ENCODE measurements at regions not wholly inside any gene's neighbourhood (a gene's known extent, or its start where the extent isn't known, plus 50 kb on each side); places are given as distances from the start of the nearest gene placed in this dataset.
"Not testable (repeated sequence)": the region's sequence is repeated elsewhere in the genome, so short reads cannot be mapped to it uniquely, and the experiment has no call there.

GRCh38 chr7:69182596-69183467 is 415.4 kb upstream of the AUTS2 start:
- DNase-seq (ENCODE audit: low read depth in 2 of 2): no peak

DNA sequence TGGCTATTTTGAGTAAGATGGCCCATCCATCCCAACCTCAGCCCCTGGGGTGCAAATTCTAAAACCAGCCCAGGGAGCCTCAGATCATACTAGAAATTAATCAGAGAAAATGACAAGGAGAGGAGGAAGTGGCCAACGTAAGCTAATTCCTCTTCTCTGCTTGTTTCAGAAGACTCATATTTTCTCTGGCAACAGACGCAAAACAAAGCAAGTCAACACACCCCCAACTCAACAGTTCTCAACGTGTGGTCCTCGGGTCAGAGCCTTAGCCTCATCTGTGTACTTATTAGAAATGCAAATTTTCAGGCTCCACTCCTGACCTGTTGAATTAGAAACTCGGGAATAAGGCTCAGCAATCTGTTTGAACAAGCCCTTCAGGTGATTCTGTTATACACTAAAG is 413.9 kb upstream of the AUTS2 start:
- DNase-seq (ENCODE audit: low read depth in 2 of 2): no peak

DNA sequence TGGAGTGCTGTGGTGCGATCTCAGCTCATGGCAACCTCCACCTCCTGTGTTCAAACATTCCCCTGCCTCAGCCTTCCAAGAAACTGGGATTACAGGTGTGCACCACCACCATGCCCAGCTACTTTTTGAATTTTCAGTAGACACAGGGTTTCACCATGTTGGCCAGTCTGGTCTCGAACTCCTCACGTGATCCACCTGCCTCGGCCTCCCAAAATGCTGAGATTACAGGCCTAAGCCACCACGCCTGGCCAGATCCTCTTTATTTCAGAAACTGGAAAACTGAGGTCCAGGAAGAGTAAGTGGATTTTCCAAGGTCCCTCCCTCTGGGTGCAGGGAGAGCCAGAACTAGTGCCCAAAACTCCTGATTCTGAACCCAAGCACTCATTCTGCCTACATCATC is 413.1 kb upstream of the AUTS2 start:
- no peak for DNase-seq (ENCODE audit: low read depth in 2 of 2)

DNA sequence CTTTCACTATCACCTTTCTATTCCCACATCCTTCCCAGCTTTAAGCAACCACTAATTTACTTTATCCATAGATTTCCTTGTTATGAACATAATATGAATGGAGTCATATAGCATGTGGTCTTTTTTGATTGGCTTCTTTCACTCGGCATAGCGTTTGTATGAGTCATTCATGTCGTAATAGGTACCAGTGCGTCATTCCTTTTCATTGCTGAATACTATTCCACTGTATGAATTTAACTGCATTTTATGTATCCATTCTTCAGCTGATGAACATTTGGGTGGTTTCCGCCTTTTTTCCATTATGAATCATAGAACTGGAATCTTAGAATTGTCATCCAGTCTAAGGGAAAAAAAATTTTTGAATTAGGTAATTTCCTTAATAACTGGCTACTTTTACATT is 411.3 kb upstream of the AUTS2 start:
- no peak for DNase-seq (ENCODE audit: low read depth in 2 of 2)

- no peak for DNase-seq (ENCODE audit: low read depth in 2 of 2)
Measured at GRCh38 chr7:69187824-69188333, 410.4 kb upstream of the AUTS2 start.

DNA sequence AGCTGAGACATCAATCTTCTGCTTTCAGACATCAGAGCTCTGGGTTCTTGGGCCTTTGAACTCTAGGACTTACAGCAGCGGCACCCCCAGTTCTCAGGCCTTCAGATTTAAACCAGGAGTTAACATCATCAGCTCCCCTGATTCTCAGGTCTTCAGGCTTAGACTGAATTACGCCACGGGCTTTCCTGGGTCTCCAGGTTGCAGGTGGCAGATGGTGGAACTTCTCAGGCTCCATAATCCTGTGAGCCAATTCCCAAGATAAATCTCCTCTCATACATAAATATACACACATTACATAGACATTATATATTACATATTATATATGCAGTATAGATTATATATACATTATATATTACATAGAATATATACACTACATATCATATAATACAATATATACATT is 408.9 kb upstream of the AUTS2 start:
- no peak for DNase-seq (ENCODE audit: low read depth in 2 of 2)

DNA sequence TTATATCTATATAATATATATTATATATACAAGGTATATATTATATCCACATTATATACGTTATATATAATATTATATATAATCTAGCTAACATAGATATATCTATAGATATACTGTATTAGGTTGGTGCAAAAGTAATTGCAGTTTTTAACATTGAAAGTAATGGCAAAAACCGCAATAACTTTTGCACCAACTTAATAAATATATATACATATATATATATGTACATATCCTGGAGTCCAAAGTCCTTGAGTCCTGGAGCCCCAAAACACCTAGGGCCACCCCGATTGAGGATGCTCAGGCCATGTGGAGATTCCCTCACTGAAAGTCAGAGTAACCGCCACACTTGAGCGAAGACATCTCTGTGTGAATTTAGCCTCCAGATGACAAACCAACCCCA is 408.2 kb upstream of the AUTS2 start:
- no peak for DNase-seq (ENCODE audit: low read depth in 2 of 2)

GRCh38 chr7:69190763-69191162 is 407.5 kb upstream of the AUTS2 start:
- DNase-seq (ENCODE audit: low read depth in 2 of 2): no peak

GRCh38 chr7:69192134-69192533 is 406.1 kb upstream of the AUTS2 start:
- no peak for DNase-seq (ENCODE audit: low read depth in 2 of 2)

DNA sequence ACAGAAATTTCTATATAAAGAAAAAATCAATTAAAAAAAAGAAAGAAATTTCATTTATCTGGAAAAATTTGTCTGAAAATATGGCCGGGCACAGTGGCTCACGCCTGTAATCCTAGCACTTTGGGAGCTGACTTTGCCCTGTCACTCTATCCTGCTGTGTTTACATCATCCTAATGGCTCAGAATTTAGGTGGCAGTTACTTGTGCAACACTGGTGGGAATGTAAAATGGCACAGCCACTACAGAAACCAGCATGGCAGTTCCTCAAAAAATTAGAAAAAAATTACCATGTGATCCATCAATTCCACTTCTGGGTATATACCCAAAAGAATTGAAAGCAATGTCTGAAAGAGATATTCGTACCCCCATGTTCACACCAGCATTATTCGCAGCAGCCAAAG is 405.2 kb upstream of the AUTS2 start:
- no peak for DNase-seq (ENCODE audit: low read depth in 2 of 2)

- DNase-seq (ENCODE audit: low read depth in 2 of 2): no peak
Measured at GRCh38 chr7:69196593-69196992, 401.7 kb upstream of the AUTS2 start.

- no peak for DNase-seq (ENCODE audit: low read depth in 2 of 2)
Measured at GRCh38 chr7:69198250-69198649, 400.0 kb upstream of the AUTS2 start.

- DNase-seq (ENCODE audit: low read depth in 2 of 2): no peak
Measured at GRCh38 chr7:69199041-69199440, 399.2 kb upstream of the AUTS2 start.

- DNase-seq (ENCODE audit: low read depth in 2 of 2): no peak
Measured at GRCh38 chr7:69199661-69200060, 398.6 kb upstream of the AUTS2 start.

GRCh38 chr7:69203871-69204270 is 394.4 kb upstream of the AUTS2 start:
- no peak for DNase-seq (ENCODE audit: low read depth in 2 of 2)

- DNase-seq (ENCODE audit: low read depth in 2 of 2): no peak
Measured at GRCh38 chr7:69204943-69205342, 393.3 kb upstream of the AUTS2 start.

DNA sequence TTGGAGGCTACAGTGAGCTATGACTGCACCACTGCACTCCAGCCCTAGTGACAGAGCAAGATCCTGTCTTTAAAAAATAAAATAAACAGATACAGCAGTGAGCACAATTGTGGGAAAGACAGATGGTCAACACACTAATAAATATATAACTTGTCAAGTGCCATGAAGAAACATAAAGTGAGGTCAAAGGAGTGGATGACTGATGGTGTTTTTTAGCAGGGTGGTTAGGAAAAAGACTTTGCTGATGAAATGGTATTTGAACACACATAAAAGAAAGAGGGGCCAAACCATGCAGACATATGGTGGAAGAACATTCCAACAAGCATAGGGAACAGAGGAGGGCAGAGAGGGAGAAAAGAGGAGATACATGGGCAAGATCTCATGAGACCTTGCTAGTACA is 392.7 kb upstream of the AUTS2 start:
- no peak for DNase-seq (ENCODE audit: low read depth in 2 of 2)

GRCh38 chr7:69208276-69208675 is 390.0 kb upstream of the AUTS2 start:
- DNase-seq (ENCODE audit: low read depth in 2 of 2): no peak

DNA sequence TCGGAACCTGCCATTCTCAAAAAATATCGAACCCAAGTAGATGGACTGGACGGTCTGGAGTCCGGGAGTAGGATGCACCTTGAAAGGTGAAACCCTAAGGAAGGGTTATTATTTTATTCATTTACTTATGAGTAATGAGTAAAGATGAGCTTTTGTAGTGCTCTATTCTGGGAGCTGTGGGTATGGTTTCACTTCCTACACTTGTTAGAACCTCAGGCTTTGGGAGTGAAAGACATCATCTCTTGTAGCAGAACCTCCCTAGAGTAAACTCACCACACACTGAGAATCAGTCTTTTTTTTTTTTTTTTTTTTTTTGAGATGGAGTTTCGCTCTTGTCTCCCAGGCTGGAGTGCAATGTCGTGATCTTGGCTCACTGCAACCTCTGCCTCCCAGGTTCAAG is 389.4 kb upstream of the AUTS2 start:
- no peak for DNase-seq (ENCODE audit: low read depth in 2 of 2)

- DNase-seq (ENCODE audit: low read depth in 2 of 2): no peak
Measured at GRCh38 chr7:69211336-69211735, 386.9 kb upstream of the AUTS2 start.

DNA sequence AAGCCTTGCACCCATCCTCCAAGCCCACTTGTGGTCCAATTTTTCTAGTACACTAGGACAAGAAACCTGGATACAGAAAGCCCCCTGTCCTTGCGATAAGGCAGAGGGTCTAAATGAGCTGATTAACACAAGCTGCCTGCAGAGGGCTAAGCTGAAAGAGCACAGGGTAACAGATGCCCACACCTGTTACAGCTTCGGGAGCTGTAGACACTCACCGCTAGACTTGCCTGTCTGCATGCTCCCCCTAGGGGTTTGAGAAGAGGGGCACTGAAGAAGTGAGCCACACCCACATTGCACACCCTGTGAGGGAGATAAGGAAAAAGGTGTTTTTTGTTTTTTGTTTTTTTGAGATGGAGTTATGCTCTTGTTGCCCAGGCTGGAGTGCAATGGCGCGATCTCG is 386.5 kb upstream of the AUTS2 start:
- no peak for DNase-seq (ENCODE audit: low read depth in 2 of 2)

DNA sequence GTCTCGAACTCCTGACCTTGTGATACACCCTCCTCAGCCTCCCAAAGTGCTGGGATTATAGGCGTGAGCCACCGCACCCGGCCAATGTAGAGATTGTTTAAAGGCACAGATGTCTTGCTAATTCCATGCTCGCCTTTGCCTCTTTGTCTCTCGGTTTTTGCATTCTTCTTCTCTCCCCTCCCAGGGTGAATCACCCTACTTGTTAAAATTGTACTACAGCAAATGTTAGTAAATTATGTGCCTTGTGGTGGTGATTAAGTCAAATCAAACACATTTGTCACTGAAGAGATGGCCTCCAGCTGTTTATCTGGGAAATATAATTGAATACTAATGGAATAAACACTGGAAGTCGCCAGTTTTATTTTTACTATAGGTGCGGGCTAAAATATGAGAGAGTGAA is 384.4 kb upstream of the AUTS2 start:
- no peak for DNase-seq (ENCODE audit: low read depth in 2 of 2)

DNA sequence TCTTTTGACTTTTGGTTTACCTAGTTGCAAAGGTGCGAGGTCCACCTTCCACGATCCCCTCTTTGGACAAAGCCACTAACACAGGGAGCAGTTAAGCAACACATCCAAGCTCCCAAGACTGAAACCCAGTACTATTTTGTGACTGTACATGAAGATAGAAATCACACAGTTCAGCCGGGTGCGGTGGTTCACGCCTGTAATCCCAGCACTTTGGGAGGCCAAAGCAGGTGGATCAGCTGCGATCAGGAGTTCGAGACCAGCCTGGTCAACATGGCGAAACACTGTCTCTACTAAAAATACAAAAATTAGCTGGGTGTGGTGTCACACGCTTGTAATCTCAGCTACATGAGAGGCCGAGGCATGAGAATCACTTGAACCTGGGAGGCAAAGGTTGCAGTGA is 382.8 kb upstream of the AUTS2 start:
- DNase-seq (ENCODE audit: low read depth in 2 of 2): not testable (repeated sequence)
